DMS79 treated with DMSO at 0.1 percent for 48 hours (cell line): ENCODE measurements at regions not wholly inside any gene's neighbourhood (a gene's known extent, or its start where the extent isn't known, plus 50 kb on each side); places are given as distances from the start of the nearest gene placed in this dataset.
"Not testable (repeated sequence)": the region's sequence is repeated elsewhere in the genome, so short reads cannot be mapped to it uniquely, and the experiment has no call there.

Experiments used
- DNase-seq: peaks from one replicate; lab custom pipeline; 2025; lab: John Stamatoyannopoulos, UW

DNA sequence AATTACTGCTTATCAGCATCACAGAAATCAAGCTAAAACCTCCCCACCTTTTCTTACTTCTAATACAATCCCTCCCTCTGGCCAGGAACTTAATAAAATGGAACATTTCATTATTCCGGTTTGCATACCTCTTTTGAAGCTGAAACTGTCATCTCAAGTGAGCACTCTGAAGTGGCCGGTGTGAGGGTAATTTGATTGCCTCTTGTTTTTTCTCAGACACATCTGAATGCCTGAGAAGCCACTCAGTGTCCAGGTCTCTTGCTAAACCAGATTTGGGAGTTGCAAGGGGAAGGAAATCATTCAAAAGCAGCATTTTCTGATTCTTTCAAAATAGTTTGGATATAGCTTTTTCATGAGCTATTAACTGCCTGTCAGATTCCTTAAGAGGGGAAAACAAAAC is 190.3 kb downstream of the C1D start:
- DNase-seq = peak; percentile 84

DNA sequence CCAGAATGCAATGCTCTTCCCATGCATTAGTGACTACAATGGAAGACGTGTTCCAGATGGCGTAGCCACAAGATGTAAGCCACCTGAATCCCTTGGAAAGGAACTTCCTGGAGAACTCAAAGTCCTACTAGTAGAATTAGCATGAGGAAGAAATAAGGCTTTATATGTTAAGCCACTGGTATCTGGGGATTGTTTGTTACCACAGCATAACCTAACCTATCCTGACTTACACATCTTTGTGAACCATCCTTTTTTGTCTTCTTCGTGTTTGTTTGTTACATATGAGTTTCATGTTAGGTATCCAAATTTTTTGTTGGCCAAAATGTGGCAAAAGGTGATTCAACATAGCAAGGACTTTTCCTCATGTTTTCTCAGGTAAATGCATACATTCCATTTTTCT is 188.9 kb downstream of the C1D start:
- no peak for DNase-seq

DNA sequence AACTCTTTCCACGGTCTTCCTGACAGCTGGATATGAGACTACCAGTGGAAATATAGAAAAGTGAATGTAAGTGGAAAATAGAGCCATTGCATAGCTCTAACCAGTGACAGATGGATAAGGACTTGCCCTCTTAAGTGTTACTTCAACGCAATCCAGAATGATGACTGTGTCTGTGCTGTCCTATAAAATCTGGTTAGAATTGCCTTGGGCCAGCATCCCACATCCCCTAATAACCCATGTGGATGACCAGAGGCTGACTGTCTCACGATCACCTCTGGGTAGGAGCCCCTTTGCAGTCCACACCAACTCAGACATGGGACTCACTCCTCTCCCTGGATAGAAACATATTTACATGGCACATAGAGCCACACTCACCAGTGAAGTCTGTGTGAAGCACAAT is 186.6 kb downstream of the C1D start:
- no peak for DNase-seq

DNA sequence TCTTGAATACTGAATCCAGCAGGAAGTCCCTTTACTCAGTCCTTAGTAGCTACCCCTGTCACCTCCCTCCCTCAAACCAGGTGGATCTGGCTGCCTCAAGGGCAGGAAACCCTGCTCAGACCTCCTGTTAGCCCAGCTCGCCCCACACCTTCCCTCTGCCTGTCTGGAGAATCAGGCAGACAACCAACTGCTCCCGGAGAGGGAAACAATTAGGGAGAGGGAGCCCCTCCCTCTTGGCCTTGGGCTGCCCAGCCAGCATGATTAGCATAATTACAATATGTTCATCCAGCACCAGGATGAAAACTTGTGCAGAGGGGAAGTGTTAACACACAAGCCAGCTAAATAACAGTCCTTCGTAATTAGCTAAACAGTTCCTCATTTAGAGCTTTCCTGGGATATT is 185.5 kb downstream of the C1D start:
- no peak for DNase-seq

DNA sequence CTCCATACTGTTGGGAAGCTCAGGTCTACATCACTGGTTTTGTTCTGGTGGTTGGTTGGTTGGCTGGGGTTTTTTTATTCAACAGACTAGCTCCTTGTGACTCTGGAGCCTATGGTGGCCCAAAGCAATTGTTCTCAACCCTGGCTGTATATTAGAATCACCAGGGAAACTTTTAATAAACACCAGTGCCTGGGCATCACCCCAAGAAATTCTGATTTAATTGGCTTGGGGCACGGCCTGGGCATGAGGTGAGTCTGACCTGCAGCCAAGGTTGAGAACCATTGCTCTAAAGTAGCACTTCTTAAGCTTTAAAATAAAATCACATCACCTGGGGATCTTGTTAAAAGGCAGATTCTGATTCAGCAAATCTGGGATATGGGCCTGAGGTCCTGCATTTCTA is 184.1 kb downstream of the C1D start:
- DNase-seq = no peak

DNA sequence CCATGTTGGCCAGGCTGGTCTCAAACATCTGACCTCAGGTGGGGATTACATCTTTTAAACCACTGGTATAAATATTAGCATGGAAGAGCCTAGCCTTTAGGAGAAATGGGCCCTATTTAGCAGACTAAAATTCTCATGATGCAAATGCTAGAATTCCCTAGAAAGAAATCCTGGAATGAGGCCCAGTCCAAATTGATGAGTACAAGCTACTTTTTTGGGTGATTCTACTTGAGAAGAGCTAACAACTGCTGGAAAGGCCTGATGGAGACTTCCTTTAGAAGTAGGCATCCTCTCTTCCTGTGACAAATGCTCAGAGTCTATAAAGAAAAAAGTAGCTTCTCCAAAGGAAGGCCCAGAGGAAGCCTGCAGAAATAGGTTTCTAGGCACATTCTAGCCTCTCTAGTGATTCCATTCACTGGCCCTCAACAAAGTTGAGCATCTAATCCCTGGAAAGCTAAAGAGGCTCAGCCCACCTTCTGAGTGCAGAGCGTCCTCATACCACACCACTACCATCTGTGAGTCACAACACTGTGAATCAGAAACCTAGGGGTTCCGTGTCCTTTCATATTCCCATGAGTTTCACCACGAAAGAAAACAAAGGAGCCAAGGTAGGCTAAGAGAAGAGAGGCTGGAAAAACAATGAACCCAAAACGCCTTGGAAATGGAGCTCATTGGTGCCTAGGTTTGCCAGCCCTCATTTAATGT is 183.1 kb downstream of the C1D start:
- DNase-seq = no peak

DNA sequence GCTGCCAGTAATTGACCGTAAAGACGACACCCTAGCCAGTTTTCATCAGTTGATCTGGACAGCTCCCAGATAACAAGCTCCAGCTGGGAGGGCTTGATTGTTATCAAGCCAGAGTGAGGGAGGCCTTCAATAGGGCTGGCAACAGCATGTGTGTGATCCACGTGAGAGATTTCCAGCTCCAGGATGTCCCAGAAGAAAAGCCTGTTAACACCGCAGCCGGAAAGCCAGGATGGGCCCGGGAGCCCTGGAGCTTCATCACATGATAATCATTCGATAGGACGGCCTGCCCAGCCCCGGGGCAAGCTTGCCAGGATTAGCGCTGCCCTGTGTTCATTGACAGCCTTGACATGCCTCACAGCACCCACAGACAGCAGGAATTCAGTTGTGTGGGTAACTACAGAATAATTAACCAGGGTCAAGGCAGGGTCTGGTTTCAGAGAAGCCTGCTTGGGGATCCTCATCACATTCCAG is 182.5 kb downstream of the C1D start:
- DNase-seq = no peak

DNA sequence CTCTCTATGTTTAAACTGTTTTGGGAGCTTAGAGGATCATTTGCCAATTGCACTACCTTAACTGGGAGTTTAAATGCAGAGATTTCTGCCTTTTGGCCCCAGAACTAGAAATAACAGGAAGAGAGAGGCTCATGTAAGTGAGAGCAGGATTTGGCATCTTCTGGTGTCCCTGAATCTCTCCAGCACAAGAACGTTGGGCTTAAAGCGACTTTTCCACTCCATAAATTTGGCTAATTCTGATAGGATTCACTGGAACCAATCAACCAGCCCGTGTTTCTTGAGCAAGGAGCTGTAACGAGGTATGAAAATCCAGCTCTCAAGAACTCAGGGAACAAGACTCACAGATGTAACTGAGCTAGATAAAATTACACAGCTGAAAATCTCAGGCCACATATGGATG is 181.0 kb downstream of the C1D start:
- DNase-seq = no peak

DNA sequence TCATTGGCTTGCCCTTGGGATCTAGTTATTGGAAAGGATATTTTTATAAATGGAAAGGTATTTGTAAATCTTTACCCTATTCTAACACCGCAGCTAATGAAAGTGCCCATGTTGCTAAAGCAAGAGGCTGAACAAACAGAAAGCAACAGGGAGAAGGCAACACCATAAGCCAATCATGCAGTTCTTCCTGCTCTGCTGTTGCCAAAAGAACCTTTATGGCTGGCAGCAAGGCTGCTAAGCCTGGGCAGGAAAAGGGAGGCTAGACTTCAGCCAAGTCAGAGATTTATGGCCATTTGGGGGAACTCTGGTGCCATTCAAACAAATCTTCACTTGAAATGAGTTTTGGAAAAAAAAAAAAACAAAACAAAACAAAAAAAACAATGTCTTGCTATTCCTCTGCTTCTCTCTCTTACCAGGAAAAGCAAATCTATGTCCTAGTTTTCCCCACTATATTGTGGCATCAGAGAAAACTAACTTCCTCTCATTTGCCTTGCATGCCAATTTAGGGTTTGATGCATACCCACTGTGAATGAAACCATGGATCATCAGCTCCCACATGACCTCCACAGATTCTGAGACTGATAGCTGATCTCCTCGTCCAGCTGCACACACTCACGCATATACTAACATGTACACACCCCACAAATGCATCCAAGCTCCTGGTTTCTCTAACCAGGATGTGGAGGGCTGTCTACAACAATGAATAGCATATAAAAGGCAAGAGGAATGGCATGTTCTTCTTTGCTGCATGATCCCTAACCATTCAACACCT is 179.3 kb downstream of the C1D start:
- DNase-seq = no peak

DNA sequence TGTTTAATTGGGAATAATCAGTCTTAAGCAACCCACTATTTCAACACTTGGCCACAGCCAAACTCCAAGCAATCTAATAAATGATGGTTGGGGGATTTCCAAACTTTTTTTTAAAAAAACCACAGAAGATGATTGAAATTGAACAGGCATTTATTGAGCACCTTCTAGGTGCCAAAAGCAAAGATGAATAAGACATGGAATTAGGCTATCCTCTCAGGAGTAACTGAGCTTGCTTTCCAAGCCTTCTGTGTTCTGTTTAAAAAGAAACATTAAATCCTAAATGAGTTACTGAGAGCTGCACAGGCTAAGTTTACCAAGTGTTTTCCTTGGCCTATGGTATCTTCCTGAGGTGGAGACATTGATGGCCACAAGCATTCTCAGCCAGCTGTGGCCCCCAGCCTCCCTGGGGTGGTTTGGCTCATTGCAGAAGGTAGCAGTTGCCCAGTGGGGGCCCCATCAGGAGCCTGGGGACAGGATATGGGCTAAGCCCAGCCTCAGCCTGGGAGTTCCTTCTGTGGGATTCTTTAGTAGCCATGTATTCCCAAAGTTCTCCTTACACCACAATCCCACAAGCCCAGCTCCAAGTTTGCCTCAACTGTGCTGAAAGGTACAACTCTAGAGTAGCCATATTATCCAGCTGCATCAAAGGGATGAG is 174.3 kb downstream of the C1D start:
- DNase-seq = no peak

DNA sequence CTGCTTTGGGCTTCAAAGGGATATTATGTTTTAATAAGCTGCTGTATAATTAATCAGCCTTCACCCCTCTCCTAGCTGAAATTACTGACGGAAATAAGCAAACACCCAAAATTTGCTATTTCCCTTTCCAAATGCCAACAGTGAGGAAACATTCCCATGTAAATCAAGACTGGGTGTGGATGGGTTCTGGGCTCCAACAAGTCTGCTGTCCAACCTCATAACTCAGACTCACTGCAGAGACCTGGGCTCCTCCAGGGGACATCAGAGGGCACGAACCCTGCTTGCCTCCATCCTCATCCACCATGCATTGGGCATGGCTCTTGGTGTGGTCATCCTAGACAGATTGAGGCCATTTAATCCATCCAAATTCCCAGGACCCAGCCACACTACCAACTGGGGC is 173.7 kb downstream of the C1D start:
- DNase-seq = no peak

DNA sequence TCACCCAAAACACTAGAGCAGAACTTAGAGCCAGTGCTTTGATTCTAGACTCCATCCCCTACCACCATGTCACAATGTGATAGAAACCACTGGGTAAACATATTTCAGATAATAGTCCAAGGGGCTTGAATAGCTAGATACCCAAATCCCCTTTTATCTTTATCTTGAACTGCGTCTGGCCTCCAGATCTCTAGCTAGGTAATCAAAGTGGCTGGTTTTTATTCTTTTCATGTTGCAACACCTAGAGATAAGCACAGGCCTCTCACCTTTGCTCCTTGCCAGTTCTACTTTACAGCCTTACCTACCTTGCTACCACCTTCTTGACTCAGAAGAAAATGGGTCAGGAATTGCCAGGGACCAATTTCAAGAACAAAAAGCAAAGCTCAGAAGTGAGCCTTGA is 171.2 kb downstream of the C1D start:
- no peak for DNase-seq

DNA sequence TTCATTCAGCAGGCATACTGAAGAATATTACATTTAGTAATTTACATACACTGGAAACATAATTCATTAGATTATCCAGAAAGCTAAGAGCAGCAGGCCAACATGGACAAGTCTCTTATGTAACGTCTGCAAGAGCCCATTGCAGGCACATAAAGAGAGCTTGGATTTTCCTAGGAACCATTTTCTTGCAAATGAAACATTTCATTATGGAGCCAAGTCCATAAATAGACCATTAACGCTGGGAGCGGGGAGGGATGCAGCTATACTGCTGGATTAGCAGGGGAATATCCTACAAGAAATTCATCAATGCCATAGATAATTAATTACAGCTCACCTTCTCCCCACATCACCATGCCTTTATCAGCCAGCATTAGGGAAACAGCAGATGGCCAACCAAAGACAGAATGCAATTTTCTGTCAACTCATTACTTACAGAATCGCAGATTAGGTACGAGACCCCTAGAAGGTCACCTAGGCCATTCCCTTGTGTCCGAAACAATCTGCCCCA is 170.4 kb downstream of the C1D start:
- no peak for DNase-seq

DNA sequence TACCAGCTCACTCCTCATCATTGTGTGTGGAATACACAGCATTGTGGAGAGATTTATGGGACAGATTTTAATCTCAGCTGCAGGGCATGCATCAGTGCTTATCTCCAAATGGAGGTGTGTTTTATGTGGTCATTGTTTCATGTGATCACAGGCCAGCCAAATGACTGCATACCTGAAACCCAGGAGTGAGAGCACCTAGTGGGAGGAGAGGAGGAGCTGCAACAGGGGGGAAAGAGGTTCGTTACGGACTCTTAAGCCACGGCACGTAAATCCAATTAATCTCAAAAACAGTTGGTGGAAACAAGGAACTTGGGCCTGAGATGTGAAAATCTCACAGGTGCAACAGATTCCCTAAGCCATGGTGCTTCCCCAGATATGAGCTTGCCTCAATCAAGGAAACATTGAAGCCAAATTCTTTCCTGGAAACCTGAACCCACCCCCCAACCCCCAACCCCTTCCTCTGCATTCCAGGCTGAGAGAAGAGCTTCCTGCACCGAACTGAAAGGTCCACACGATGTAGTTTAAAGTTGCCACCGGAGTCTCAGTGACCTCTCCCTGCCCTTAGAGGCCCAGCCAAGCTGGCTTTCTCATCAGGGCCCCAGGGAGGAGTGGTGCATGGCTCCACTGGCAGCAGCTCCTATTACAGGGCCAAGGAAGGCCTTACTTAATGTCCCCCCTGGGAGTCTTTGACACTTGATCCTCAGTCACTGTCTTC is 167.4 kb downstream of the C1D start:
- peak; percentile 94 for DNase-seq

DNA sequence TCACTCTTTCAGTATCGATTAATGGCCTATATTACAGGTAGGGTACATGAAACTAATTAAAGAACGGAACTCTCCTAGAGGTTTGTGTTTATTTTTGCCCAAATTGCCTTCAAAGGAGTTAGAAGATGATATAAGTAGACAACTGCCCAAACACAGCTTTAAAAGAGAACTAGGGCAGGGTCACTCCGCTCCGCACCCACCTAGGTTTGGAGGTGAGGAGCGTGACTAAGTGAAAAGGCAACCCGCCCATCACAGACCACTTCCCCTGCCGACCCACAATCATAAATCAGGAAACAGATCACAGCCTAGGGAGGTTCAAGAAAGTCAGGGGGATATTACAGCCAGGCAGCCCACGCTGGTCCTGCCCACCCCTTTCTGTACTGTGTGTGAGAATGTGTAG is 166.7 kb downstream of the C1D start:
- no peak for DNase-seq

DNA sequence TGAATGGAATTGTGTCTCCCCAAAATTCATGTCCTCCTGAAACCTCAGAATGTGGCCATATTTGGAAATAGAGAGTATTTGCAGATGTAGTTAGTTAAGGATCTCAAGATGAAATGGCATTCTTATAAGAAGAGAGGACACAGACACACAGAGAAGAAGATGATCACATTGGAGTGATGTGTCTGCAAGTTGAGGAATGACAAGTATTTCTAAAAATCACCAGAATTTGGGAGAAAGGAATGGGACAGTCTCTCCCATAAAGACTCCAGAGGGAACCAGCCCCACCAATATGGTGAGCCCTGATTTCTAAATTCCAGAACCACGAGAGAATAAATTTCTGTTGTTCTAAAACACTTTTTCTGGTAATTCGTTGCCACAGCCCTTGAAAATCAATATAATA is 166.3 kb downstream of the C1D start:
- DNase-seq = no peak

DNA sequence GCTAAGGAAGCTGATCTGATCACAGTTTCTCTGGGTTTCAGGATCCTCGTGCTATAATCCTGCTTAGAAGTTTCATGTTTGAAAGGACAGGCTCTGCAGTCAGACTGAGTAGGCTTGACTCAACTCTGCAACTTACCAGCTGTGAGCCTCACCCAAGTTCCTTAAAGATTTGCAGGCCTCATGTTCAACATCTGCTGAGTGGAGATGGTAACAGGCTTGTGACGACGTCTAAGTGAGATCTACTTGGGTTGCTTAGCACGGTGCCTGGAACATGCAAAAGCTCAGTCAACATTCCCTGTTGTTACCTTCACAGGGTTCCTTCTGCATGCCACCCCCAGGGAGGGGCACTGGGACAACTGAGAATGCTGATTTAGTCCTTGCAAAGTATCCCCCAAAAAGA is 164.2 kb downstream of the C1D start:
- no peak for DNase-seq

DNA sequence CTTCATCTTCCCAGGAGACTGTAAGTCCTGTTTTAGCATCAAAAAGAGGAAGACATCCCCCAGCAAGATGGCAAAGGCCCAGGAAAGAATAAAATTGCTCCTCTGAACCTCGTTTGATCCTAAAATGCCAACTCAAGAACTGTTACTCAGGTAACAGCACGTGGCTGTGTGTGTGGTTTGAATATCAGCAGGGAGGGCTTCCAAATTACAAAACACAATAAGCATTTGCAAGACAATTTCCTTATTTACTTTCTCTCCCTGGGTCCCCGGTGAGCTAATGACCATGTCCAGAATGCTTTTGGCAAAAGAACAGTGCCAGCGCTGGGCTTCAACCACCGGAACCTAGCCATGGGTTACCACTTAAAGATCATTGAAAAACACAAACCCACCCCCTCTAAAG is 163.6 kb downstream of the C1D start:
- peak; percentile 60 for DNase-seq

DNA sequence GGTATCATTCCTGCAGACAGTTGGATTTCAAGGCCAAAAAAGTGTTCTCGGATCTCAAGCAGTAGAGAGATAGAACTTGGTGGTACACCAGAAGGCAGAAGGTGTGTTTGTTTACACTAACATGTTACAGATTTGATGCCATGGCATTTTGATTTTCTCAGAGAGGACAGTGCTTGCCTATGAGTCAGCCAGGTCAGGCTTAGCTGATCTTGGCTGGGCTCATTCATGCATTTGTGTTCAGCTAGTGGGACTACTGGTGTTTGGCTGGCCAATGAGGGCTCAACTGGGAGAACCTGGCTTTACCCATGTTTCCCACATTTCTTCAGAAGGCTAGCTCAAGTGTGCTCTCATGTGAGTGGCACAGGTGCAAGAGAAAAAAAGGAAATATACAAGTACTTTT is 162.0 kb downstream of the C1D start:
- no peak for DNase-seq

DNA sequence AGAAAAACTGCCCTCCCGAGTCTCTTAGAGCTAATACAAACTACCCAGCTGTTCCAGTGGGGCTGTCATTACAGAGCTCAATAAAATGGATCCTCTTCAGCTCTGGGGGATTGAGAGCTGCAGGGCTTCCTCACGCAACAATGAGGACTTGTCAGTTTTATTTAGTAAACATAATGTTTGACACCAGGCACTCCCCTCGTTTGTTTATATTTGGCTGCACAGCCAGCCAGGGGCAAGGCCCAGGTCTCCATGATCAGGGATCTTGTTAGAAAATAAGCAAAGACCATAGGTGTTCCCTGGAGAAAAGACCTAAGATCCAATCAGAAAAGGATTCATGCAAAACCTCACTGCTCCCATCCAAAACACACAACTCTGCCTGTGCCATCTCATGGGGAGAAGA is 158.2 kb downstream of the C1D start:
- no peak for DNase-seq

DNA sequence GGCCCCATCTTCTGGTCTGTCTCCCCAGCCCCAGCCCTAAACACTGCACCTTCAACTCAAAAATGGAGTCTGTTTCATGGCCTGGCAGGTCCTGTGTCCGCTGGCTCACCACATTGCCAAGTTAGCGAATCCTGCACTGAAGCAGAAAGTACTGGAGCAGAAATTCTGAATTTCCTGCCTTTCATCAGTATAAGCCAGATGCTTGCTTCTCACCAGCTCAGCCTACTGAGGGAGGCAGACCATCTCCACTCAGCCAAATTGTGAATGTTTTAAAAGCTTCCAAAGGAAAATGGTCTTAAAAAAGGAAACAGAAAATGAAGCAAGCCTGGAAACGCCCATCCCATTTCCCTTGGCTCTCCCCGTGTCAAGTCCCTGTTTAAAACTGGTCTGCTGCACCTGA is 157.8 kb downstream of the C1D start:
- no peak for DNase-seq

DNA sequence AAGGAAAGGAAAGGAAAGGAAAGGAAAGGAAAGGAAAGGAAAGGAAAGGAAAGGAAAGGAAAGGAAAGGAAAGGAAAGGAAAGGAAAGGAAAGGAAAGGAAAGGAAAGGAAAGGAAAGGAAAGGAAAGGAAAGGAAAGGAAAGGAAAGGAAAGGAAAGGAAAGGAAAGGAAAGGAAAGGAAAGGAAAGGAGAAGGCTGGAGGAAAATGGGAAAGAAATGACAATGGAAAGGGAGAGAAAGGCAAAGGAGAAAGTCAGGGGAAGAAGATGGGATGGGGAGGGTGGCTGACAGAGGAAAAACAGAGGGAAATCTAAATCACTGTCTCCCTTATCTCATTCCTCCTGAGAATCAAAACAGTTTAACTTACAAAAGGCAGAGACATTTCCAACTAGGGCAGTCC is 156.3 kb downstream of the C1D start:
- DNase-seq = not testable (repeated sequence)
